HepG2 (cell line): ENCODE measurements at regions not wholly inside any gene's neighbourhood (a gene's known extent, or its start where the extent isn't known, plus 50 kb on each side); places are given as distances from the start of the nearest gene placed in this dataset.

Experiments used
- ATAC-seq: fragments of 200-7000 bp; cut with Tn5 transposase; 3 replicates; pipeline ENCODE4 v1.9.1; 2020; ENCODE audit warnings: mild to moderate bottlenecking, moderate library complexity
- BruUV-seq: library from RNA; stranded (reverse); fragments of 400-500 nt; replicated peaks from 2 replicates; lab custom pipeline; 2021; lab: Mats Ljungman, UMichigan
- CTCF ChIA-PET: fragments of 300-600 bp; formaldehyde crosslinking; extraction: SDS; loops from one replicate; lab custom pipeline; 2021; ENCODE audit warnings: low total read pairs, inconsistent platforms, low intra/inter-chr PET ratio; lab: Yijun Ruan, JAX
- POLR2A ChIA-PET: fragments of 350-600 bp; sonication (Branson Sonifier 250); formaldehyde crosslinking; loops from one replicate; lab custom pipeline; 2020; ENCODE audit warnings: antibody characterized with exemption, inconsistent platforms; lab: Yijun Ruan, JAX
- DNase-seq: peaks from one replicate; pipeline ENCODE4 v3.0.0-alpha.2; 2015; ENCODE audit warnings: low spot score
- FAIRE-seq: peaks from 3 replicates; lab custom pipeline; 2011; peaks lifted over from hg19 to GRCh38; lab: Jason Lieb, UNC
- H2AFZ ChIP-seq: one replicate; pipeline ENCODE4 v1.6.1; 2011; ENCODE audit warnings: low read length, inconsistent platforms
- H3K27ac ChIP-seq: fragments of 300-600 bp; 3 replicates; pipeline ENCODE4 v1.8.0; 2011; ENCODE audit warnings: mixed run types, mild to moderate bottlenecking, mixed read lengths, low read length, inconsistent platforms; ENCODE audit not compliant: insufficient read depth; ENCODE audit errors: extremely low read length
- H3K27me3 ChIP-seq, 2 experiments: fragments of 200-600 bp in 1 of 2; 2 replicates in 1 of 2; 3 replicates in 1 of 2; pipeline versions ENCODE4 v1.6.0 to v1.8.0; 2011; ENCODE audit warnings: low read length in 2 of 2, mild to moderate bottlenecking in 2 of 2, moderate library complexity in 2 of 2, inconsistent platforms in 1 of 2; ENCODE audit not compliant: insufficient read depth in 2 of 2, control insufficient read depth in 1 of 2
- H3K36me3 ChIP-seq, 2 experiments: fragments of 200-600 bp in 1 of 2; replicated peaks in 1 of 2; 2 replicates in 1 of 2; 3 replicates in 1 of 2; pipeline versions ENCODE4 v1.5.1 to v1.8.0; 2011; ENCODE audit warnings: low read length in 2 of 2, inconsistent platforms in 1 of 2; ENCODE audit not compliant: insufficient read depth in 2 of 2, control insufficient read depth in 1 of 2
- H3K4me1 ChIP-seq: 2 replicates; pipeline ENCODE4 v1.5.1; 2012; ENCODE audit warnings: low read length, inconsistent platforms; ENCODE audit not compliant: insufficient read depth
- H3K4me2 ChIP-seq: 2 replicates; pipeline ENCODE4 v1.6.0; 2011; ENCODE audit warnings: low read depth, low read length, inconsistent platforms
- H3K4me3 ChIP-seq, 3 experiments: fragments of 200-600 bp in 1 of 3; sonication (generic), shearing (Covaris generic) in 1 of 3; replicated peaks in 1 of 3; 2 replicates each; pipeline ENCODE4 v1.5.1; 2011 to 2016; ENCODE audit warnings: low read length in 3 of 3, inconsistent platforms in 2 of 3, low read depth in 2 of 3, mild to moderate bottlenecking in 2 of 3, control low read depth in 1 of 3, mixed read lengths in 1 of 3; ENCODE audit not compliant: insufficient read depth in 1 of 3
- H3K79me2 ChIP-seq: one replicate; pipeline ENCODE4 v1.6.1; 2011; ENCODE audit warnings: low read length, inconsistent platforms; ENCODE audit not compliant: insufficient read depth
- H3K9ac ChIP-seq: 2 replicates; pipeline ENCODE4 v1.6.0; 2011; ENCODE audit warnings: mild to moderate bottlenecking, low read depth, low read length, inconsistent platforms; ENCODE audit not compliant: insufficient read depth
- H3K9me3 ChIP-seq: 2 replicates; pipeline ENCODE4 v1.5.1; 2012; ENCODE audit warnings: mild to moderate bottlenecking, low read length
- H4K20me1 ChIP-seq: 2 replicates; pipeline ENCODE4 v1.6.0; 2011; ENCODE audit warnings: inconsistent platforms, mild to moderate bottlenecking, low read length, moderate library complexity; ENCODE audit not compliant: insufficient read depth
- ARID2 ChIP-seq: sonication (generic); formaldehyde crosslinking; IDR thresholded peaks from 2 replicates; pipeline ENCODE4 v1.8.1; 2022; ENCODE audit warnings: mild to moderate bottlenecking, missing genetic modification reagents, borderline replicate concordance
- E2F1 ChIP-seq: sonication (generic); formaldehyde crosslinking; IDR thresholded peaks from 2 replicates; pipeline ENCODE4 v1.5.0; 2020; ENCODE audit warnings: missing genetic modification reagents
- KDM2A ChIP-seq: sonication (generic); formaldehyde crosslinking; IDR thresholded peaks from 2 replicates; pipeline ENCODE4 v1.4.0; 2020; ENCODE audit warnings: low read depth, missing genetic modification reagents, borderline replicate concordance
- LRRFIP1 ChIP-seq: sonication (generic); formaldehyde crosslinking; conservative IDR thresholded peaks from 2 replicates; pipeline ENCODE4 v1.4.0; 2020; ENCODE audit warnings: missing genetic modification reagents
- MIER2 ChIP-seq: IDR thresholded peaks from 2 replicates; pipeline ENCODE4 v1.6.1; 2016; ENCODE audit warnings: missing biosample characterization, missing genetic modification reagents
- MXI1 ChIP-seq: IDR thresholded peaks from 3 replicates; pipeline ENCODE4 v1.6.1; 2012; ENCODE audit warnings: low read depth, low read length, inconsistent platforms, borderline replicate concordance
- REPIN1 ChIP-seq: sonication (generic); formaldehyde crosslinking; IDR thresholded peaks from 2 replicates; pipeline ENCODE4 v1.8.0; 2022; ENCODE audit warnings: missing genetic modification reagents, low read depth, mild to moderate bottlenecking, borderline replicate concordance
- SAFB2 ChIP-seq: sonication (generic); formaldehyde crosslinking; IDR thresholded peaks from 2 replicates; pipeline ENCODE4 v1.5.1; 2020; ENCODE audit warnings: missing genetic modification reagents, low read depth, mild to moderate bottlenecking, borderline replicate concordance
- ZMAT3 ChIP-seq: sonication (generic); formaldehyde crosslinking; conservative IDR thresholded peaks from 2 replicates; pipeline ENCODE4 v1.7.0; 2021; ENCODE audit warnings: missing genetic modification reagents
- ZNF225 ChIP-seq: sonication (generic); formaldehyde crosslinking; IDR thresholded peaks from 2 replicates; pipeline ENCODE4 v1.4.0; 2020; ENCODE audit warnings: mild to moderate bottlenecking, missing genetic modification reagents
- ZNF430 ChIP-seq: sonication (generic); formaldehyde crosslinking; IDR thresholded peaks from 2 replicates; pipeline ENCODE4 v1.9.0; 2021; ENCODE audit warnings: mild to moderate bottlenecking, missing genetic modification reagents
- ZNF737 ChIP-seq: sonication (generic); formaldehyde crosslinking; IDR thresholded peaks from 2 replicates; pipeline ENCODE4 v1.5.0; 2020; ENCODE audit warnings: missing genetic modification reagents, mild to moderate bottlenecking, borderline replicate concordance
- WGBS: methylation state at CpG from one replicate; pipeline ENCODE4 v1.1.6; 2017; ENCODE audit warnings: low lambda C conversion rate; 5-methylcytosine and 5-hydroxymethylcytosine counted together
- in situ Hi-C: cut with HindIII; loops from 2 replicates; pipeline ENCODE4 v1.10.0; 2017; ENCODE audit warnings: low pct_unique_long_range_greater_than_20kb; ENCODE audit not compliant: extremely low pct_ligation_motif_present
- intact Hi-C: fragments of 100-400 bp; cut with micrococcal nuclease; formaldehyde crosslinking; loops from one replicate; pipeline ENCODE4 v1.10.0; 2022; ENCODE audit not compliant: unreplicated experiment

GRCh38 chr2:139020287-139020686 lies 240.1 kb upstream of the NXPH2 start:
- Histone ChIP-seq H3K4me1 (no peaks in the 10 kb centered on the region), H3K36me3 (no peaks in the 10 kb centered on the region), H3K27ac (no peak overlapping the region), H3K27me3 (no peaks in the 10 kb centered on the region), H3K4me2 (no peak overlapping the region), H3K9ac (no peak overlapping the region), H2AFZ (no peak overlapping the region), H4K20me1 (no peaks in the 10 kb centered on the region), H3K79me2 (no peaks in the 10 kb centered on the region), H3K4me3 (no peak overlapping the region), H3K9me3 (peaks cover 26% of the 10 kb centered on the region)
- FAIRE-seq, result no peak
- TF ChIP-seq MIER2 (CRISPR knock-in tag) (no peak), ZNF225 (CRISPR knock-in tag) (no peak), LRRFIP1 (CRISPR knock-in tag) (no peak), ZNF430 (CRISPR knock-in tag) (no peak), ZNF737 (CRISPR knock-in tag) (no peak), E2F1 (CRISPR knock-in tag) (no peak), ZMAT3 (no peak), ARID2 (CRISPR knock-in tag) (no peak), MXI1 (no peak), SAFB2 (no peak), REPIN1 (CRISPR knock-in tag) (no peak), KDM2A (no peak)
- ChIA-PET POLR2A (no interaction called here), CTCF (no interaction called here)
- intact Hi-C loops (no loop called here), in situ Hi-C loops (no loop called here)
- DNase-seq, result no peak
- 6% methylated on average over 1 of the region's 1 CpG for WGBS
- no peak for ATAC-seq
- no TSS peak for BruUV-seq
